Activated naive CD8-positive, alpha-beta T cell treated with anti-CD3 and anti-CD28 coated beads, Interleukin-2, amount 50 U/mL, for 24 hours (primary cell): ENCODE measurements at regions not wholly inside any gene's neighbourhood (a gene's known extent, or its start where the extent isn't known, plus 50 kb on each side); places are given as distances from the start of the nearest gene placed in this dataset.

Experiments
- ATAC-seq: fragments of 150-1000 bp; cut with Tn5 transposase; one replicate; pipeline ENCODE4 v1.10.0; 2021
- DNase-seq: peaks from one replicate; pipeline ENCODE4 v3.0.0; 2021
- H3K27ac Mint-ChIP-seq: one replicate; pipeline ENCODE4 v1.8.0; 2021; ENCODE audit warnings: mild to moderate bottlenecking, mixed read lengths
- H3K27me3 Mint-ChIP-seq: one replicate; pipeline ENCODE4 v1.8.0; 2021; ENCODE audit warnings: mixed read lengths
- H3K36me3 Mint-ChIP-seq: one replicate; pipeline ENCODE4 v1.8.0; 2021; ENCODE audit warnings: low read depth, mixed read lengths
- H3K4me1 Mint-ChIP-seq: one replicate; pipeline ENCODE4 v1.8.0; 2021; ENCODE audit warnings: mixed read lengths
- H3K4me3 Mint-ChIP-seq: one replicate; pipeline ENCODE4 v1.8.0; 2021; ENCODE audit warnings: mild to moderate bottlenecking, moderate library complexity, mixed read lengths
- H3K9me3 Mint-ChIP-seq: one replicate; pipeline ENCODE4 v1.8.0; 2021; ENCODE audit warnings: mixed read lengths

GRCh38 chr3:72013084-72013483, 228.1 kb upstream of the PROK2 start:
- ATAC-seq (no peak), DNase-seq (no peak)
- Mint-ChIP-seq H3K27ac (no peak overlapping the region), H3K36me3 (no peaks in the 10 kb centered on the region), H3K27me3 (peaks cover 6% of the 10 kb centered on the region), H3K4me1 (peaks cover 5% of the 10 kb centered on the region), H3K4me3 (no peak overlapping the region), H3K9me3 (no peaks in the 10 kb centered on the region)

GRCh38 chr3:72012363-72012762, 227.4 kb upstream of the PROK2 start:
- no peak for DNase-seq

GRCh38 chr3:72011485-72011884, 226.5 kb upstream of the PROK2 start:
- ATAC-seq, result no peak
- no peaks in the 10 kb centered on the region for H3K9me3 Mint-ChIP-seq
- no peak overlapping the region for H3K4me3 Mint-ChIP-seq
- peaks cover 6% of the 10 kb centered on the region for H3K27me3 Mint-ChIP-seq
- no peak overlapping the region for H3K27ac Mint-ChIP-seq
- no peaks in the 10 kb centered on the region for H3K36me3 Mint-ChIP-seq
- no peak for DNase-seq
- peaks cover 5% of the 10 kb centered on the region for H3K4me1 Mint-ChIP-seq

More at GRCh38 chr3:72012363-72012762, 227.4 kb upstream of the PROK2 start:
- H3K4me1 Mint-ChIP-seq, result peaks cover 5% of the 10 kb centered on the region
- H3K27me3 Mint-ChIP-seq, result peaks cover 6% of the 10 kb centered on the region
- no peak overlapping the region for H3K4me3 Mint-ChIP-seq
- H3K36me3 Mint-ChIP-seq, result no peaks in the 10 kb centered on the region
- H3K27ac Mint-ChIP-seq, result no peak overlapping the region
- no peak for ATAC-seq
- no peaks in the 10 kb centered on the region for H3K9me3 Mint-ChIP-seq

GRCh38 chr3:72009851-72010443, 225.0 kb upstream of the PROK2 start:
- no peak for ATAC-seq
- H3K4me3 Mint-ChIP-seq, result no peak overlapping the region
- no peak for DNase-seq

GRCh38 chr3:72008226-72008996, 223.5 kb upstream of the PROK2 start:
- no peak for ATAC-seq

More at GRCh38 chr3:72009851-72010443, 225.0 kb upstream of the PROK2 start:
- Mint-ChIP-seq H3K27me3 (peaks cover 6% of the 10 kb centered on the region), H3K9me3 (no peaks in the 10 kb centered on the region), H3K27ac (no peak overlapping the region), H3K36me3 (no peaks in the 10 kb centered on the region), H3K4me1 (no peaks in the 10 kb centered on the region)

GRCh38 chr3:72006631-72007556, 221.9 kb upstream of the PROK2 start:
- no peak for ATAC-seq
- Mint-ChIP-seq H3K9me3 (no peaks in the 10 kb centered on the region), H3K4me1 (no peaks in the 10 kb centered on the region), H3K27me3 (peaks cover 12% of the 10 kb centered on the region), H3K4me3 (no peak overlapping the region), H3K27ac (no peak overlapping the region), H3K36me3 (no peaks in the 10 kb centered on the region)
- no peak for DNase-seq

More at GRCh38 chr3:72008226-72008996, 223.5 kb upstream of the PROK2 start:
- Mint-ChIP-seq H3K4me3 (no peak overlapping the region), H3K9me3 (no peaks in the 10 kb centered on the region), H3K27ac (no peak overlapping the region), H3K4me1 (no peaks in the 10 kb centered on the region), H3K27me3 (peaks cover 6% of the 10 kb centered on the region), H3K36me3 (no peaks in the 10 kb centered on the region)
- no peak for DNase-seq

GRCh38 chr3:72004749-72005292, 219.9 kb upstream of the PROK2 start:
- peaks cover 12% of the 10 kb centered on the region for H3K27me3 Mint-ChIP-seq
- DNase-seq (no peak), ATAC-seq (no peak)
- no peaks in the 10 kb centered on the region for H3K9me3 Mint-ChIP-seq
- no peaks in the 10 kb centered on the region for H3K4me1 Mint-ChIP-seq
- H3K4me3 Mint-ChIP-seq, result no peak overlapping the region
- H3K27ac Mint-ChIP-seq, result no peak overlapping the region
- H3K36me3 Mint-ChIP-seq, result no peaks in the 10 kb centered on the region

- ATAC-seq (no peak), DNase-seq (no peak)
- Mint-ChIP-seq H3K4me3 (no peak overlapping the region), H3K9me3 (no peaks in the 10 kb centered on the region), H3K27ac (no peak overlapping the region), H3K4me1 (peaks cover 6% of the 10 kb centered on the region), H3K36me3 (no peaks in the 10 kb centered on the region), H3K27me3 (peaks cover 10% of the 10 kb centered on the region)
Measured at GRCh38 chr3:72003936-72004335, 219.0 kb upstream of the PROK2 start.

- Mint-ChIP-seq H3K9me3 (no peaks in the 10 kb centered on the region), H3K36me3 (no peaks in the 10 kb centered on the region), H3K27ac (no peak overlapping the region), H3K4me1 (peaks cover 16% of the 10 kb centered on the region), H3K4me3 (no peak overlapping the region), H3K27me3 (peaks cover 11% of the 10 kb centered on the region)
- ATAC-seq (no peak), DNase-seq (no peak)
Measured at GRCh38 chr3:72001758-72002157, 216.8 kb upstream of the PROK2 start.

GRCh38 chr3:71998995-71999673, 214.2 kb upstream of the PROK2 start:
- Mint-ChIP-seq H3K36me3 (no peaks in the 10 kb centered on the region), H3K4me3 (no peak overlapping the region), H3K4me1 (peaks cover 16% of the 10 kb centered on the region), H3K27ac (no peak overlapping the region), H3K9me3 (no peaks in the 10 kb centered on the region), H3K27me3 (peaks cover 15% of the 10 kb centered on the region)
- no peak for DNase-seq
- ATAC-seq, result peak; percentile 85

- H3K4me1 Mint-ChIP-seq, result peaks cover 20% of the 10 kb centered on the region
Measured at GRCh38 chr3:71997066-71997653, 212.2 kb upstream of the PROK2 start.

GRCh38 chr3:71994906-71995305, 210.0 kb upstream of the PROK2 start:
- Mint-ChIP-seq H3K36me3 (peaks cover 2% of the 10 kb centered on the region), H3K9me3 (peaks cover 11% of the 10 kb centered on the region), H3K4me3 (no peak overlapping the region), H3K27ac (no peak overlapping the region), H3K4me1 (peaks cover 20% of the 10 kb centered on the region), H3K27me3 (peaks cover 13% of the 10 kb centered on the region)
- no peak for ATAC-seq
- no peak for DNase-seq

More at GRCh38 chr3:71997066-71997653, 212.2 kb upstream of the PROK2 start:
- peak overlapping the region; percentile 24 for H3K27ac Mint-ChIP-seq
- H3K36me3 Mint-ChIP-seq, result peaks cover 2% of the 10 kb centered on the region
- DNase-seq (no peak), ATAC-seq (no peak)
- H3K9me3 Mint-ChIP-seq, result peaks cover 5% of the 10 kb centered on the region
- peaks cover 15% of the 10 kb centered on the region for H3K27me3 Mint-ChIP-seq
- no peak overlapping the region for H3K4me3 Mint-ChIP-seq

GRCh38 chr3:71994203-71994602, 209.3 kb upstream of the PROK2 start:
- Mint-ChIP-seq H3K9me3 (peaks cover 11% of the 10 kb centered on the region), H3K36me3 (peaks cover 2% of the 10 kb centered on the region), H3K27me3 (peaks cover 13% of the 10 kb centered on the region), H3K4me3 (no peak overlapping the region), H3K4me1 (peaks cover 15% of the 10 kb centered on the region), H3K27ac (no peak overlapping the region)
- DNase-seq (no peak), ATAC-seq (no peak)
